ENCODE measurements at regions not wholly inside any gene's neighbourhood (a gene's known extent, or its start where the extent isn't known, plus 50 kb on each side); places are given as distances from the start of the nearest gene placed in this dataset.

GRCh38 chr17:6196355-6196754, 126.2 kb downstream of the WSCD1 start:
- TF ChIP-seq, protein P1, sequence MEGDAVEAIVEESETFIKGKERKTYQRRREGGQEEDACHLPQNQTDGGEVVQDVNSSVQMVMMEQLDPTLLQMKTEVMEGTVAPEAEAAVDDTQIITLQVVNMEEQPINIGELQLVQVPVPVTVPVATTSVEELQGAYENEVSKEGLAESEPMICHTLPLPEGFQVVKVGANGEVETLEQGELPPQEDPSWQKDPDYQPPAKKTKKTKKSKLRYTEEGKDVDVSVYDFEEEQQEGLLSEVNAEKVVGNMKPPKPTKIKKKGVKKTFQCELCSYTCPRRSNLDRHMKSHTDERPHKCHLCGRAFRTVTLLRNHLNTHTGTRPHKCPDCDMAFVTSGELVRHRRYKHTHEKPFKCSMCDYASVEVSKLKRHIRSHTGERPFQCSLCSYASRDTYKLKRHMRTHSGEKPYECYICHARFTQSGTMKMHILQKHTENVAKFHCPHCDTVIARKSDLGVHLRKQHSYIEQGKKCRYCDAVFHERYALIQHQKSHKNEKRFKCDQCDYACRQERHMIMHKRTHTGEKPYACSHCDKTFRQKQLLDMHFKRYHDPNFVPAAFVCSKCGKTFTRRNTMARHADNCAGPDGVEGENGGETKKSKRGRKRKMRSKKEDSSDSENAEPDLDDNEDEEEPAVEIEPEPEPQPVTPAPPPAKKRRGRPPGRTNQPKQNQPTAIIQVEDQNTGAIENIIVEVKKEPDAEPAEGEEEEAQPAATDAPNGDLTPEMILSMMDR (IDR thresholded peaks at IDR 0.05; ENCODE audit: low read depth, low read length): no peak
- TF ChIP-seq POLR2A (IDR thresholded peaks at IDR 0.05; ENCODE audit: extremely low read depth, insufficient read length): no peak
- TF ChIP-seq, protein P2, sequence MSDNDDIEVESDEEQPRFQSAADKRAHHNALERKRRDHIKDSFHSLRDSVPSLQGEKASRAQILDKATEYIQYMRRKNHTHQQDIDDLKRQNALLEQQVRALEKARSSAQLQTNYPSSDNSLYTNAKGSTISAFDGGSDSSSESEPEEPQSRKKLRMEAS (IDR thresholded peaks at IDR 0.05; ENCODE audit: low read depth, low read length): no peak

All from NB4 (cell line).